Naive thymus-derived CD4-positive, alpha-beta T cell (primary cell): ENCODE measurements at regions not wholly inside any gene's neighbourhood (a gene's known extent, or its start where the extent isn't known, plus 50 kb on each side); places are given as distances from the start of the nearest gene placed in this dataset.
A peak's percentile ranks its signal among the peaks of the same experiment; 100 is the strongest.

Source experiments
- ATAC-seq: fragments of 150-1000 bp; cut with Tn5 transposase; 2 replicates; pipeline ENCODE4 v1.10.0; 2021; ENCODE audit warnings: mild to moderate bottlenecking, moderate library complexity
- CTCF ChIA-PET: fragments of 350-600 bp; sonication (Branson Sonifier 250); formaldehyde crosslinking; loops from one replicate; lab custom pipeline; 2021; ENCODE audit warnings: antibody characterized with exemption; lab: Charles Lee
- POLR2A ChIA-PET: fragments of 350-600 bp; sonication (Branson Sonifier 250); formaldehyde crosslinking; loops from one replicate; lab custom pipeline; 2021; ENCODE audit warnings: antibody characterized with exemption, inconsistent platforms; lab: Charles Lee
- DNase-seq, 9 donors: peaks; one replicate each; pipeline versions ENCODE4 v3.0.0 to v3.0.0-alpha.2; 2020 to 2022; ENCODE audit warnings: mixed read lengths in 1 of 9
- H3K27ac ChIP-seq: one replicate; pipeline ENCODE4 v1.7.0; 2013; ENCODE audit warnings: mild to moderate bottlenecking, low read depth, low read length, moderate library complexity
- H3K27me3 ChIP-seq, 2 donors: one replicate each; pipeline ENCODE4 v1.7.0; 2013; ENCODE audit warnings: low read length in 2 of 2, mild to moderate bottlenecking in 2 of 2, moderate library complexity in 2 of 2; ENCODE audit not compliant: control insufficient read depth in 2 of 2, insufficient read depth in 2 of 2
- H3K36me3 ChIP-seq, 3 experiments: 1 replicate in 2 of 3; 2 replicates in 1 of 3; pipeline ENCODE4 v1.7.0; 2013; ENCODE audit warnings: low read length in 3 of 3, mild to moderate bottlenecking in 3 of 3, moderate library complexity in 1 of 3; ENCODE audit not compliant: insufficient read depth in 3 of 3, control insufficient read depth in 2 of 3
- H3K4me1 ChIP-seq, 2 donors: one replicate each; pipeline ENCODE4 v1.7.0; 2013; ENCODE audit warnings: low read length in 2 of 2, mild to moderate bottlenecking in 2 of 2, moderate library complexity in 1 of 2; ENCODE audit not compliant: control insufficient read depth in 2 of 2, insufficient read depth in 2 of 2
- H3K4me3 ChIP-seq: 2 replicates; pipeline ENCODE4 v1.7.0; 2013; ENCODE audit warnings: mild to moderate bottlenecking, low read length
- H3K9me3 ChIP-seq, 3 experiments: 1 replicate in 2 of 3; 2 replicates in 1 of 3; pipeline ENCODE4 v1.7.0; 2013; ENCODE audit warnings: low read length in 3 of 3; ENCODE audit not compliant: control insufficient read depth in 2 of 3
- H3K27ac Mint-ChIP-seq, 9 donors: one replicate each; pipeline ENCODE4 v1.8.0; 2020 to 2022; ENCODE audit warnings: mixed read lengths in 9 of 9, mild to moderate bottlenecking in 8 of 9, moderate library complexity in 5 of 9, inconsistent platforms in 2 of 9
- H3K27me3 Mint-ChIP-seq, 5 donors: one replicate each; pipeline ENCODE4 v1.8.0; 2021 to 2022; ENCODE audit warnings: mixed read lengths in 5 of 5, mild to moderate bottlenecking in 1 of 5
- H3K36me3 Mint-ChIP-seq, 5 donors: one replicate each; pipeline ENCODE4 v1.8.0; 2020 to 2022; ENCODE audit warnings: mixed read lengths in 5 of 5, mild to moderate bottlenecking in 3 of 5, inconsistent platforms in 1 of 5
- H3K4me1 Mint-ChIP-seq, 7 donors: one replicate each; pipeline ENCODE4 v1.8.0; 2020 to 2022; ENCODE audit warnings: mixed read lengths in 7 of 7, mild to moderate bottlenecking in 3 of 7, inconsistent platforms in 1 of 7
- H3K4me3 Mint-ChIP-seq, 10 donors: one replicate each; pipeline ENCODE4 v1.8.0; 2020 to 2022; ENCODE audit warnings: mild to moderate bottlenecking in 10 of 10, mixed read lengths in 10 of 10, moderate library complexity in 6 of 10, inconsistent platforms in 2 of 10
- H3K9me3 Mint-ChIP-seq, 11 donors: one replicate each; pipeline ENCODE4 v1.8.0; 2020 to 2022; ENCODE audit warnings: mixed read lengths in 11 of 11, mild to moderate bottlenecking in 4 of 11, inconsistent platforms in 1 of 11, moderate library complexity in 1 of 11
- intact Hi-C, 2 donors: fragments of 100-400 bp; cut with micrococcal nuclease; formaldehyde crosslinking; loops; one replicate each; pipeline ENCODE4 v1.15.1; 2023

DNA sequence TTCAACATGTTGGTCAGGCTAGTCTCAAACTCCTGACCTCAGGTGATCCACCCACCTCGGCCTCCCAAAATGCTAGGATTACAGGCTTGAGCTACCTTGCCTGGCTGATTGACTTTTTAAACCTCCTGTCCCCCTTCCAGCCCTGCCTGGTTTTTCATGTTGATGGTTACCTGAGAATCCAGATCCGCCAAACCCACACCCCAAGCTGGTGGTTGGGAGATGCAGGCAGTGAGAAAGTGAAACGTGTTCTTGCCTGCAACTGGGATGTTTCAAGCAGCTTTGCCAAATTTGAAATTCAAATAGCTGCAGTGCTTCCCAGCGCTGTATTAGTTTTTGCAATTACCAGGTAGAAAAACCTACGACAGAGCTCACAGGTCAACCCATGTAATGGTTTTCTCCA, 238.3 kb upstream of the PWP1 start:
- no peak for ATAC-seq
- Histone ChIP-seq H3K4me1 (no peaks in the 10 kb centered on the region), H3K9me3 (no peaks in the 10 kb centered on the region), H3K36me3 (no peaks in the 10 kb centered on the region), H3K4me3 (no peak overlapping the region), H3K27me3 (no peaks in the 10 kb centered on the region), H3K27ac (no peak overlapping the region)
- H3K4me3 Mint-ChIP-seq, result no peak overlapping the region
- peaks cover 0 to 26% (median 21%) of the 10 kb centered on the region in 7 donors for H3K4me1 Mint-ChIP-seq
- no peaks in the 10 kb centered on the region for H3K27me3 Mint-ChIP-seq
- peaks cover 0 to 8% (median 5%) of the 10 kb centered on the region in 11 donors for H3K9me3 Mint-ChIP-seq
- H3K27ac Mint-ChIP-seq, result no peak overlapping the region
- intact Hi-C loops, result no loop called here
- ChIA-PET POLR2A (no interaction called here), CTCF (no interaction called here)
- peaks cover 4 to 26% (median 7%) of the 10 kb centered on the region in 5 donors for H3K36me3 Mint-ChIP-seq
- DNase-seq, result no peak

DNA sequence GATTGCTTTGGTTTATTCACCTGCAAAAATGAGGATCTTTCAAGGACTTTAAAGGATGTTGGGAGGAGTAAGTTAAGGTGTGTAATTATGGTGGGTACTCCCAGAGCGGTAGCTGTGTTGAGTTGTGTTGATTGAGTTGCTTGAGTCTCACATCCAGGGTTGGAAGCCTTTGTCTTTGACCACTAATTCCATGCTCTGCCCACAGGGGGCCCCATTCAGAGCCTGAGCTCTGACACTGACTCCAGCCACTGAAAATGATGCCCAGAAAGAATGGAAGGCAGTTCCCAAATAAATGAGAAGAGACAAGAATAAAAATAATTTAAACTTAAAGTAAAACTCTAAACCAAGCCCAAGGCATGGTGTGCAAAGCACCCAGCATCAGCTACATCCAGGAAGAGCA, 237.4 kb upstream of the PWP1 start:
- peaks cover 0 to 6% (median 0%) of the 10 kb centered on the region in 3 experiments for H3K9me3 ChIP-seq
- Mint-ChIP-seq H3K4me3 (no peak overlapping the region), H3K27me3 (no peaks in the 10 kb centered on the region), H3K4me1 (peaks cover 0 to 28% (median 22%) of the 10 kb centered on the region in 7 donors), H3K27ac (peak overlapping the region in 1 of 9 donors; percentile 66), H3K9me3 (peaks cover 0 to 13% (median 8%) of the 10 kb centered on the region in 11 donors), H3K36me3 (peaks cover 4 to 30% (median 13%) of the 10 kb centered on the region in 5 donors)
- intact Hi-C loops, result no loop called here
- no peak overlapping the region for H3K4me3 ChIP-seq
- DNase-seq, result no peak
- H3K27me3 ChIP-seq, result no peaks in the 10 kb centered on the region
- H3K4me1 ChIP-seq, result no peaks in the 10 kb centered on the region
- no peaks in the 10 kb centered on the region for H3K36me3 ChIP-seq
- ChIA-PET CTCF (interaction anchor here (0.6 kb wide), 2 partner anchors 230 to 304 kb away, joined by 3 read pairs; no protein-coding TSS in a partner anchor), POLR2A (no interaction called here)
- no peak overlapping the region for H3K27ac ChIP-seq
- no peak for ATAC-seq

DNA sequence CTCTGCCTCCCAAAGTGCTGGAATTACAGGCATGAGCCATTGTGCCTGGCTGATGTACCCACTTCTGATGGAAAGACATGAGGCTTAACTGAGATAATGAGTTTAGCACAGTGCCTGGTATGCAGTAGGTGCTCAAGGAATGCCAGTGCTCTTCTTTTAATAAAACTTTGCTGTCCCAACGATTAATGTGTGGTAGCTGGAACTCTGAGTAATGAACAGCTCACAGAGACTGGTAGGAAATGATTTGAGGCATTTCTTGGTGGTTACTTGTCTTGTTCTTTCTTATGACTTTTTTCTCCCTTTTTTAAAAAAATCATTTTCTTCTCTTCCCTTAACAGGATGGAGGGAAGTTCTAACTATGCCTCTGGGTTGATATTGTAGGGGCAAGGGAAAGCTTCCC, 235.7 kb upstream of the PWP1 start:
- Mint-ChIP-seq H3K4me3 (no peak overlapping the region), H3K9me3 (peaks cover 0 to 21% (median 7%) of the 10 kb centered on the region in 11 donors), H3K36me3 (peaks cover 2 to 24% (median 13%) of the 10 kb centered on the region in 5 donors), H3K27ac (peak overlapping the region in 1 of 9 donors; percentile 28), H3K27me3 (no peaks in the 10 kb centered on the region), H3K4me1 (peaks cover 0 to 27% (median 21%) of the 10 kb centered on the region in 7 donors)
- Histone ChIP-seq H3K27ac (no peak overlapping the region), H3K36me3 (no peaks in the 10 kb centered on the region), H3K4me3 (no peak overlapping the region), H3K4me1 (no peaks in the 10 kb centered on the region), H3K27me3 (no peaks in the 10 kb centered on the region), H3K9me3 (peaks cover 0 to 7% (median 0%) of the 10 kb centered on the region in 3 experiments)
- ATAC-seq (no peak), DNase-seq (no peak)
- intact Hi-C loops, result no loop called here
- ChIA-PET POLR2A (no interaction called here), CTCF (no interaction called here)

DNA sequence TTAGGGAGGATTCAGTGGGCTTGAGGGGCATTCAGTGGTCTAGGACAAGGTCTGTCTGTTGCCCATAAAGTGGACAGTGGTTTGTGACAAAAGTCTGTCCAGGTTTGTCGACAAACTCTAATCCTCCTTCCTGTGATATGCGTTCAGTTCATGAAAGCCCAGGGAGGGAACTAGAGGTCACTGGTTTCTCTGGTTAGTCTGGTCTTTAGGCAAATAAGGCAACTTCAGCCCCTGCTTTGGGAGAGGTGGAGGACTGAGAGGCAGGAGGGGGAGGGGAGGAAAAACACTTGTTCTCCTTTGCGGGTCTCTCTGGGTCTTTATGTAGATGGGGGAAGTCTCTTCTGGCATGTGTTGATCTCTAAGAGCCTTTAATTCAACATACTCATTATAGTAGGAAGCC, 235.1 kb upstream of the PWP1 start:
- ChIA-PET CTCF (no interaction called here), POLR2A (no interaction called here)
- intact Hi-C loops, result no loop called here
- Histone ChIP-seq H3K4me1 (no peaks in the 10 kb centered on the region), H3K36me3 (no peaks in the 10 kb centered on the region), H3K4me3 (no peak overlapping the region), H3K27ac (no peak overlapping the region), H3K27me3 (no peaks in the 10 kb centered on the region), H3K9me3 (peaks cover 0 to 7% (median 0%) of the 10 kb centered on the region in 3 experiments)
- Mint-ChIP-seq H3K27ac (no peak overlapping the region), H3K9me3 (peaks cover 0 to 21% (median 7%) of the 10 kb centered on the region in 11 donors), H3K27me3 (no peaks in the 10 kb centered on the region), H3K4me1 (peaks cover 4 to 27% (median 21%) of the 10 kb centered on the region in 7 donors), H3K36me3 (peaks cover 2 to 25% (median 13%) of the 10 kb centered on the region in 5 donors), H3K4me3 (no peak overlapping the region)
- DNase-seq, result no peak
- no peak for ATAC-seq

DNA sequence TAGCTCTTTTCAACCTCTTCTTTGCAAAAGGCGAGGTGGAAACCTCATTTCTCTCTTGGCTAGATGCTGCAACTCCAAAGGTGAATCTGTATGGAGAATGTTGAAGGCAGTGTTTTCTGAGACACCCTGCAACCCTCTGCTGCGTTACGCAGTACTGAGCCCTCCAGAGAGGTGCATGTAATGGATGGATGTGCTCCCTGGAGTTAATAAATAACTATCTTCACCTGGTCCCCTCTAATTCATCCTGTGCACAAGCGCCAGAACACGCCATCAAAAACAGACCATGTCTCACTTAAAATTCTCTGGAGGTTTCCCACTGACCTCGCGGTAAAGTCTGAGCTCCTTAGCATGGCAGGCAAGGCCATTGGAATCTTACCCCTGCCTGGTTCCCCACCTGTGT, 234.4 kb upstream of the PWP1 start:
- Histone ChIP-seq H3K4me3 (no peak overlapping the region), H3K27me3 (no peaks in the 10 kb centered on the region), H3K27ac (no peak overlapping the region), H3K4me1 (no peaks in the 10 kb centered on the region), H3K36me3 (no peaks in the 10 kb centered on the region), H3K9me3 (peaks cover 0 to 7% (median 0%) of the 10 kb centered on the region in 3 experiments)
- intact Hi-C loops, result no loop called here
- Mint-ChIP-seq H3K4me1 (peaks cover 4 to 27% (median 18%) of the 10 kb centered on the region in 7 donors), H3K27ac (peak overlapping the region in 1 of 9 donors; percentile 4), H3K9me3 (peaks cover 0 to 21% (median 7%) of the 10 kb centered on the region in 11 donors), H3K4me3 (no peak overlapping the region), H3K36me3 (peaks cover 2 to 25% (median 13%) of the 10 kb centered on the region in 5 donors), H3K27me3 (no peaks in the 10 kb centered on the region)
- DNase-seq (no peak), ATAC-seq (no peak)
- ChIA-PET POLR2A (interaction anchor here (0.8 kb wide), 1 partner anchor 14 kb away, joined by 3 read pairs; no protein-coding TSS in a partner anchor), CTCF (no interaction called here)

DNA sequence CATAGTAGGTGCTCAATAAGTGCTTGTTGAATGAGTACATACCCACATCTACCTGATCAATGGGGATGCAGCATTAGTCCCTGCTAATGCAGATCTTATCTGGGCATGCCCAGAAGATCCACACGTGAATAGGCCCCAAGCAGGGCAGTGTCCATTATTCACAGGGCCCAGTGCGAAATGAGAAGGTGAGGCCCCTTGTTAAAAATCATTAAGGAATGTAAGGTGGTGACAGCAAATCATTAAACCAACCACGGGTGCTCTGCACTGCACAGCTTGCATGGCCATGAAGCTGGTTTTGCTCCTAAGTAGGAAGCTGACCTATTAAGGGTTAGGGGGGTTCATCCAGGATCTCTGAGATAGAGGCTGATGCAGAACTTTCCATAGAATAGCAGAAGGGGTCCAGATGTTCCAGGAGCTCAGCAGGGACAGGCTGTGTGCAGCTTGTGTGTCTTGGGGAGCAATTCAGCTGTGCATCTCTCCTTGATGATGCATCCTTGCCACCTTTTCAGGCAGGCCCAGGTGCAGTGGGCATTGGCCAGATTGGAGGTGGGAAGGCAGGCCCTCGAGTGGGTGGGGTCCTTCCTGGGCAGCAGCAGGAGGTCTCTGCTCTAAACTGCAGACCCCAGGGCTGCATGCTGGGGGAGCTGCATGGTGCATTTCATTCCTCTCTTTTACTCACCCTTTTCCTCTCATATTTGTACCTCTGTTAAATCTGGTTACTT, 231.3 kb upstream of the PWP1 start:
- POLR2A ChIA-PET, result no interaction called here
- Mint-ChIP-seq H3K27ac (no peak overlapping the region), H3K4me3 (peak overlapping the region in 1 of 10 donors; percentile 29), H3K9me3 (peaks cover 0 to 21% (median 7%) of the 10 kb centered on the region in 11 donors), H3K36me3 (peaks cover 0 to 26% (median 13%) of the 10 kb centered on the region in 5 donors), H3K27me3 (no peaks in the 10 kb centered on the region), H3K4me1 (peaks cover 0 to 17% (median 14%) of the 10 kb centered on the region in 7 donors)
- no peaks in the 10 kb centered on the region for H3K27me3 ChIP-seq
- no peaks in the 10 kb centered on the region for H3K4me1 ChIP-seq
- DNase-seq (no peak), ATAC-seq (no peak)
- H3K36me3 ChIP-seq, result no peaks in the 10 kb centered on the region
- no peak overlapping the region for H3K27ac ChIP-seq
- CTCF ChIA-PET, result no interaction called here
- H3K9me3 ChIP-seq, result peaks cover 0 to 7% (median 0%) of the 10 kb centered on the region in 3 experiments
- no peak overlapping the region for H3K4me3 ChIP-seq
- intact Hi-C loops, result no loop called here
